Mesothelial cell of epicardium (in vitro differentiated cells): ENCODE measurements at regions not wholly inside any gene's neighbourhood (a gene's known extent, or its start where the extent isn't known, plus 50 kb on each side); places are given as distances from the start of the nearest gene placed in this dataset.
A peak's percentile ranks its signal among the peaks of the same experiment; 100 is the strongest.

Experiments
- DNase-seq, 2 experiments: peaks; one replicate each; pipeline ENCODE4 v3.0.0; 2021; ENCODE audit warnings: low spot score in 2 of 2; ENCODE audit not compliant: unreplicated experiment in 2 of 2
- H3K27ac Mint-ChIP-seq: 2 replicates; pipeline ENCODE4 v1.8.0; 2021; ENCODE audit warnings: mixed read lengths
- H3K27me3 Mint-ChIP-seq: 2 replicates; pipeline ENCODE4 v1.8.0; 2021; ENCODE audit warnings: low read depth, mixed read lengths
- H3K36me3 Mint-ChIP-seq: 2 replicates; pipeline ENCODE4 v1.8.0; 2021; ENCODE audit warnings: mixed read lengths
- H3K4me1 Mint-ChIP-seq: 2 replicates; pipeline ENCODE4 v1.8.0; 2021; ENCODE audit warnings: mixed read lengths
- H3K4me3 Mint-ChIP-seq: 2 replicates; pipeline ENCODE4 v1.8.0; 2021; ENCODE audit warnings: mild to moderate bottlenecking, moderate library complexity, mixed read lengths
- H3K9me3 Mint-ChIP-seq: 2 replicates; pipeline ENCODE4 v1.8.0; 2021; ENCODE audit warnings: mixed read lengths
- CTCF ChIP-seq: fragments of 200-600 bp; sonication (generic); IDR thresholded peaks from one replicate; pipeline ENCODE4 v1.5.0; 2021; ENCODE audit warnings: antibody characterized with exemption; ENCODE audit not compliant: unreplicated experiment

- Mint-ChIP-seq H3K9me3 (no peaks in the 10 kb centered on the region), H3K4me3 (no peak overlapping the region), H3K4me1 (peaks cover 67% of the 10 kb centered on the region), H3K36me3 (peaks cover 2% of the 10 kb centered on the region), H3K27me3 (no peaks in the 10 kb centered on the region), H3K27ac (peak overlapping the region; percentile 9)
- no peak for DNase-seq
- TF ChIP-seq CTCF: no peak
These were observed 245.2 kb downstream of the SEC14L1 start for GRCh38 chr17:77385750-77386501.

- Mint-ChIP-seq H3K9me3 (no peaks in the 10 kb centered on the region), H3K27ac (no peak overlapping the region), H3K36me3 (peaks cover 2% of the 10 kb centered on the region), H3K27me3 (no peaks in the 10 kb centered on the region), H3K4me1 (peaks cover 68% of the 10 kb centered on the region), H3K4me3 (no peak overlapping the region)
- no peak for TF ChIP-seq CTCF
- no peak for DNase-seq
These were observed 245.9 kb downstream of the SEC14L1 start for GRCh38 chr17:77386502-77387192.

- Mint-ChIP-seq H3K27ac (peak overlapping the region; percentile 85), H3K9me3 (no peaks in the 10 kb centered on the region), H3K27me3 (no peaks in the 10 kb centered on the region), H3K36me3 (peaks cover 2% of the 10 kb centered on the region), H3K4me3 (no peak overlapping the region), H3K4me1 (peaks cover 67% of the 10 kb centered on the region)
- DNase-seq: no peak
- TF ChIP-seq CTCF: no peak
These were observed 247.1 kb downstream of the SEC14L1 start for GRCh38 chr17:77387891-77388290.

- Mint-ChIP-seq H3K4me3 (peak overlapping the region; percentile 33), H3K4me1 (peaks cover 64% of the 10 kb centered on the region), H3K9me3 (no peaks in the 10 kb centered on the region), H3K27ac (peak overlapping the region; percentile 89), H3K36me3 (peaks cover 2% of the 10 kb centered on the region), H3K27me3 (no peaks in the 10 kb centered on the region)
- DNase-seq: no peak
- TF ChIP-seq CTCF: no peak
These were observed 247.9 kb downstream of the SEC14L1 start for GRCh38 chr17:77388384-77389306.

- no peak for DNase-seq
- TF ChIP-seq CTCF: no peak
- H3K36me3 Mint-ChIP-seq: no peaks in the 10 kb centered on the region
- peak overlapping the region; percentile 12 for H3K27ac Mint-ChIP-seq
- H3K27me3 Mint-ChIP-seq: no peaks in the 10 kb centered on the region
- H3K4me3 Mint-ChIP-seq: no peak overlapping the region
- no peaks in the 10 kb centered on the region for H3K9me3 Mint-ChIP-seq
- peaks cover 67% of the 10 kb centered on the region for H3K4me1 Mint-ChIP-seq
These were observed 250.1 kb downstream of the SEC14L1 start for GRCh38 chr17:77390870-77391269.
